Mucosa of rectum (tissue), 2 donors: ENCODE measurements at regions not wholly inside any gene's neighbourhood (a gene's known extent, or its start where the extent isn't known, plus 50 kb on each side); places are given as distances from the start of the nearest gene placed in this dataset.
A peak's percentile ranks its signal among the peaks of the same experiment; 100 is the strongest.

Experiments
- H3K27ac ChIP-seq, 2 donors: one replicate each; pipeline ENCODE4 v1.7.0; 2013; ENCODE audit warnings: inconsistent platforms in 2 of 2, low read depth in 2 of 2, low read length in 2 of 2
- H3K27me3 ChIP-seq, 2 donors: one replicate each; pipeline ENCODE4 v1.7.0; 2013; ENCODE audit warnings: low read length in 2 of 2; ENCODE audit not compliant: control insufficient read depth in 2 of 2, insufficient read depth in 2 of 2
- H3K36me3 ChIP-seq, 2 donors: one replicate each; pipeline ENCODE4 v1.7.0; 2013; ENCODE audit warnings: low read length in 2 of 2; ENCODE audit not compliant: control insufficient read depth in 2 of 2, insufficient read depth in 2 of 2
- H3K4me1 ChIP-seq, 2 donors: one replicate each; pipeline ENCODE4 v1.7.0; 2013; ENCODE audit warnings: low read length in 2 of 2, mild to moderate bottlenecking in 1 of 2; ENCODE audit not compliant: control insufficient read depth in 2 of 2, insufficient read depth in 2 of 2
- H3K4me3 ChIP-seq, 2 donors: one replicate each; pipeline ENCODE4 v1.7.0; 2013; ENCODE audit warnings: low read length in 2 of 2
- H3K9ac ChIP-seq, 2 donors: one replicate each; pipeline ENCODE4 v1.7.0; 2013; ENCODE audit warnings: low read length in 2 of 2, low read depth in 1 of 2, mild to moderate bottlenecking in 1 of 2
- H3K9me3 ChIP-seq, 2 donors: one replicate each; pipeline ENCODE4 v1.7.0; 2013; ENCODE audit warnings: low read length in 2 of 2; ENCODE audit not compliant: control insufficient read depth in 2 of 2
- donor health status: healthy.
- donor health status: Normal muscosa, but diverticular disease.

DNA sequence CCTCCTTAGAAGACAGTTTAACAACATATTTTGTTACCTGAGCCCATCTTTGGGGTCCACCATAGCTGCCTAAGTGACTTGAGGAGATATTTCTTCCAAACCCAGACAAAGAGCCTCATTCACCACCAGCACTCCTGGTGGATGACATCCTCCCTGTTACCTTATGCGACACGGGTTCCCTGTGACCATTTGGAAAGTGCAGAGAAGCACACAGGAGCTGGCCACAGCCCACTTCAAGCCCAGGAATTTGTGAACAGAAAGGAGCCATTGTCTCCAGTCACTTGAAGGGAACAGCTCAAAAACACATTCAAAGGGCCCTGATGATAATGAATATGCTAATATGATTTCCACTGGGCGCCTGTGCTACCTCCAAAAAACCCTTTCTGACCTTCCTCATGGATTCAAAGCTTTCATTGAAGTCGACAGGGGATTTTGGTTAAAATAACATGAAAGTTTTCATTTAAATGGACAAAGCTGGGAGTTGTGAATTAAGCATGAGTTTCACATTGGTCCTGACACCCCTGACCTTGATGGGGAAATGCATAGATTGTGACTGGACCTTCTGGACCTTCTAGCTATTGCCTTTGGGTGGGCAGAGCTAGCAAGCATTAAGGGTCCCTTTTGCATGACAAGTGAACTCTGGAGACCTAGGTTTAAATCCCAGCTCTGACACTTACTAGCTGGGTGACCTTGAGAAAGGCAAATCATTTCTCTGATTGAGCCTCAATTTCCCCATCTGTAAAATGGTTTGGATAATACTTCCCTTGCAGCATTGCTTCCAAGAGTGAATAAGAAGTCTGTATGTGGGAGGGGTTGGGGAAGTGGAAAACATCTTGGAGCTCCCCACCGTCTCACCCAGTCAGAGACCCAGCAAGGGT is 83.3 kb upstream of the SIRPA start:
- Histone ChIP-seq H3K36me3 (no peaks in the 10 kb centered on the region), H3K9me3 (no peaks in the 10 kb centered on the region), H3K9ac (no peak overlapping the region), H3K4me3 (no peak overlapping the region), H3K27me3 (no peaks in the 10 kb centered on the region), H3K27ac (peak overlapping the region; percentile 39 to 64), H3K4me1 (peaks cover 9 to 10% of the 10 kb centered on the region in 2 donors)

DNA sequence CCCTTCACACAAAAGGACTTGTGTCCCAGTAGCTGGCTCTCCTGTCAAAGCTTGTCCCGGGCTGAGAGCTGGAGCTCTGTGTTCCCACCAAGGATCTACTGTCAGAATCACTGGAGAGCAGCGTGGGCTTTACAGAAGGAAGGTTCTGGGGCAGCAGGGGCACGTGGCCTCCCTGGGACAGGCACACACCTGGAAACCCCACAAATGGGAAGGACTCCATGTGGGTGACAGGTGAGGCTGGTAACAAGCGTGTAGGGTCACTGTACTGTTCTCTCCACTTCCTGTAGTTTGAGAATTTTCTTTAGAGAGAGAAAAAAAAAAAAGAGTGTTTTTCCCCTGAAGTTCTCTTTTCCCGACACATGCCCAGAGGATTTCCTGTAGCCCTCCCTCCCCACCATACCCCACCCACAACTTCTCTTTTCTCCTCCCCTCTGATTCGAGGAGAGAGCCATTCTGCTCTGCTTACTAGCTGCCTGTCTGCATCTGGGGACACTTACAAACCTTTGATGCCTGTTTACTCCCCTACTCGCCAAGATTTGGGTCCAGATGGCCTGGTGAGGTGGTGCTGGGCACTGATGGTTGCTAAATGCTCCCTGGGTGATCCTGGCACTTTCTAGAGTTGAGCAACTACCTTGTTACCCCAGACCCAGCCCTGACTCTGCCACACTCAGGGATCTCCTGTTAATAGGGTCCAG is 84.1 kb upstream of the SIRPA start:
- Histone ChIP-seq H3K36me3 (no peaks in the 10 kb centered on the region), H3K4me1 (peaks cover 9 to 10% of the 10 kb centered on the region in 2 donors), H3K9ac (no peak overlapping the region), H3K27ac (peak overlapping the region; percentile 49 to 64), H3K9me3 (no peaks in the 10 kb centered on the region), H3K4me3 (no peak overlapping the region), H3K27me3 (no peaks in the 10 kb centered on the region)

DNA sequence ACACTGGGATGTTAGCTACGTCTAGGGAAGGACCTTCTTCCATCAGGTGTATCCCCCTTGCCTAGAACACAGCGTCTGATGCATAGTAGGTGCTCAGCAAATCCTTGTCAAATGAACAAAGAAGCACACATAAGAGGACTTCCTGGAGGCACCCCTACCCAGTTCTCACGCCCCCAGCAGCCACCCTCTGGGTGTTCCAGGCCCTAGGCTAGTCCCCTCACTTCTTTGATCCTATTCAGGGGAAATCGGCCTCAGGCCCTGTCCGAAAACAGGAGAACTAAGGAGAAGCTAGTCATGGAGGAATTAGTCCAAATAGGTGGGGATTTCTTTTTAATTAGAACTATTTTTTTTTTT is 84.7 kb upstream of the SIRPA start:
- no peak overlapping the region for H3K9ac ChIP-seq
- peak overlapping the region in 1 of 2 donors; percentile 49 for H3K27ac ChIP-seq
- peaks cover 9 to 10% of the 10 kb centered on the region in 2 donors for H3K4me1 ChIP-seq
- H3K27me3 ChIP-seq, result no peaks in the 10 kb centered on the region
- no peaks in the 10 kb centered on the region for H3K9me3 ChIP-seq
- H3K4me3 ChIP-seq, result no peak overlapping the region
- no peaks in the 10 kb centered on the region for H3K36me3 ChIP-seq

DNA sequence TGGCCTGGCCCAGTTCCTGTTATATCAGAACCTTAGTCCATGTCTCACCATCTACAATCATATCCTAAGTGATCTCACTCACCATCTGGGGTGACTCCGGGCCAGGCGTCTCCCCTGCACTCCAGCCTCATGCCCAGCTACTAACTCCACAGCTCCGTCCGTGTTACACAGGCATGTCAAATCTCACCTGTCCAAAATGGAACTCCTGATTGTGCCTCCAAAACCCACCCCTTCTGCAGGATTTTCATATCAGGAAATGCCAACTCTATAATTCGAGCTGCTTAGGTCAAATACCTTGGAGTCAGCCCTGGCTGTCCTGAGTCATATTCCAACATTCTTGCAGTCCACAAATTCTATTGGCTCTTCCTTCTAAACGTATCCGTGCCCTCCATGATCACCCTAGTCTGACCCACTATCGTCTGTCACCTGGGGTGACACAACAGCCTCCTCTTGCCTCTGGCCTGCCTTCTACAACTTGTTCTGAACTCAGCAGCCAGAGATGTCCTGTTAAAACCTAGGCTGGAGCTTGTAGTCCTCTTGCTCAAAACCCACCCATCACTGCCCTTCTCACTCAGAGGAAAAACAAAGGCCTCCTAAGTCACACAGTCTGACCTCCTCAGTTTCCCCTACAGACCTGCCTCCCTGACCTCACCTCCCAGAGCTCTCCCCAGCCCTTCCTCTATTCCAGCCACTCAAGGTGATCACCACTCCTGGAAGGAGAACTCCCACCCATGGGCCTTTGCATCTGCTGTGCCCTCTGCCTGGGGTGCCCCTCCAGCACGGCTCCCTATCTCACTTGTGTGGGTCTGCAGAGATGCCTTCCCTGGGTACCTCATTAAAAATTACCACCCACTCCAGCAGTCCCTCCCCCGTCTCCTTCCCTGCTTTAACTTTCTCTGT is 85.3 kb upstream of the SIRPA start:
- no peak overlapping the region for H3K9ac ChIP-seq
- H3K9me3 ChIP-seq, result no peaks in the 10 kb centered on the region
- no peak overlapping the region for H3K4me3 ChIP-seq
- H3K27ac ChIP-seq, result peak overlapping the region in 1 of 2 donors; percentile 12
- H3K27me3 ChIP-seq, result no peaks in the 10 kb centered on the region
- H3K36me3 ChIP-seq, result no peaks in the 10 kb centered on the region
- peaks cover 6 to 10% of the 10 kb centered on the region in 2 donors for H3K4me1 ChIP-seq

DNA sequence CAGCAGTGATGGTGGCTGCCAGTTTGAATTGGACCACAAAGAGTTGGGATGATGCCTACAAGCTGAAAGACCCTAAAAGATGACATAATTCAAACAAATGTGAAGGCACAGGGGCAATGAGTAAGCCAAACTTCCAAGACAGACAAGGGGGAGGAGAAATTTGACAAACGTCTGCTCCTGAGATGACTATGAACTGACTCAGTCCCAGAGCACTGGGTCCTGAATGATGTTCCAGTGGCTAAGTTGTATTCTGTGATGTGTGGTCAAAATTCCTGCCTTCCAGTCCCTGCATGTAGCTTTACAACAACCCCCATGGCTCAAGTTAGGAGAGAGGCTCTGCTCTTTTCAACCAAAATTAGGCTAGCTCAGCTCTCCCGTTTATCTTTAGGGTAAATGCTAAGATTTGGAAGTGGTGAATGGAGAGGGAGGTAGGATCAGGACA is 86.1 kb upstream of the SIRPA start:
- H3K4me1 ChIP-seq, result peaks cover 9 to 10% of the 10 kb centered on the region in 2 donors
- H3K27ac ChIP-seq, result no peak overlapping the region
- no peak overlapping the region for H3K9ac ChIP-seq

DNA sequence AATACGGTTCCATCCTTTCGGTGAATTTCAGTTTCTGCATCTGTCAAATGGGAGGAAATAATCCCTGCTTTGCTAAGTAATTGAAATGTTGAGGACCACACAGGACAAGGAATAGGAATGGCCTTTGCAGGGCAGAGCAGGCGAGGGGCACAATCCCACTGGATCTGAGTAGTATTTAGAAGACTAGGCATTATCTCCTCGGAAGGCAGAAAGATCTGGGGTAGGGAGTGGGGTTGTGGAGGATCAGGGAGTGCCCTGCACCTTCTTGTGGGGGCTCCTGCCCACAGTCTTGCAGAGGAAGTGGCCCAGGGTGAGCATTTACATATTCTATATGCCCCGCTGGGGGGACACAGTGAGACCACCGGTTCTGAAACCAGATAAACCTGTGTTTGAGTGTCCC is 87.1 kb upstream of the SIRPA start:
- Histone ChIP-seq H3K9me3 (no peaks in the 10 kb centered on the region), H3K27me3 (peaks cover 0 to 3% of the 10 kb centered on the region in 2 donors), H3K4me3 (no peak overlapping the region), H3K4me1 (peaks cover 9 to 12% of the 10 kb centered on the region in 2 donors), H3K27ac (no peak overlapping the region), H3K9ac (no peak overlapping the region), H3K36me3 (no peaks in the 10 kb centered on the region)

More for the DNA sequence above, 86.1 kb upstream of the SIRPA start:
- Histone ChIP-seq H3K36me3 (no peaks in the 10 kb centered on the region), H3K4me3 (no peak overlapping the region), H3K9me3 (no peaks in the 10 kb centered on the region), H3K27me3 (peaks cover 0 to 3% of the 10 kb centered on the region in 2 donors)

DNA sequence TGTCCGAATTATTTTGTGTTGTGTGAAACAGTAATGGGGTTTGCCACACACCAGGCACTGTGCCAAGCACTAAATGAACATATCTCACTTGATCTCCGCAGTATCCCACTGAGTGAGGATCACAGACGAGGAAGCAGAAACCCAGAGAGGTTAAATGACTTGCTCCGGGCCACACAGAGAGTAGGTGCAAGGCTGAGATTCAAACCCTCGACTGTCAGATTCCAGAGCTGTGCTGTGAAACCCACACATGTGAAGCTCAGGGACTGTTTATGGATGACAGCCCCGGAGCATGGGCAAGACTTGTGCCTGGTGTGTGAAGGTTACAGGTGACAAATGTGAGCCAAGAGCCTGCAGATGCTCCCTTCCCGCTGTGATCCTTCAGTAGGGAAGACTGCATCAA is 87.8 kb upstream of the SIRPA start:
- Histone ChIP-seq H3K9me3 (no peaks in the 10 kb centered on the region), H3K27me3 (peaks cover 2 to 3% of the 10 kb centered on the region in 2 donors), H3K27ac (no peak overlapping the region), H3K9ac (no peak overlapping the region), H3K4me1 (peaks cover 16 to 18% of the 10 kb centered on the region in 2 donors), H3K36me3 (no peaks in the 10 kb centered on the region), H3K4me3 (no peak overlapping the region)

DNA sequence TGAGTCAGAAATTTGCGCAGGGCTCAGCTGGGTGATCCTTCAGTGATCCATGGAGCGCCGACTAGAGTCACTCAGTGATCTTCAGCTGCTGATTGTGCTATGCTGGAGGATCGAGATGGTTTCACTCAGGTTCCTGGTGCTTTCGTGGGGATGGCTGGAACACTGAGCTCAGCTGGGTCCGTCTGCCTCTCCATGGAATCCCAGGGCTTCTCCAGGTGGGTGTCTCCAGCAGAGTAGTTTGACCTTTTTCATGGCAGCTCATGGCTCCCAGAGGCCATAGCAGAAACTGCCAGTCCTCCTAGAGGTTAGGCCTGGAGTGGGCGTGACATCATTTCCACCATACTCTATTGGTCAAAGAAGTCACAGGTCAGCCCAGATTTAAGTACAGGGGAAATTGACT is 88.8 kb upstream of the SIRPA start:
- Histone ChIP-seq H3K27me3 (peaks cover 2 to 3% of the 10 kb centered on the region in 2 donors), H3K36me3 (no peaks in the 10 kb centered on the region), H3K9me3 (no peaks in the 10 kb centered on the region), H3K9ac (no peak overlapping the region), H3K27ac (no peak overlapping the region), H3K4me1 (peaks cover 17 to 20% of the 10 kb centered on the region in 2 donors), H3K4me3 (no peak overlapping the region)

DNA sequence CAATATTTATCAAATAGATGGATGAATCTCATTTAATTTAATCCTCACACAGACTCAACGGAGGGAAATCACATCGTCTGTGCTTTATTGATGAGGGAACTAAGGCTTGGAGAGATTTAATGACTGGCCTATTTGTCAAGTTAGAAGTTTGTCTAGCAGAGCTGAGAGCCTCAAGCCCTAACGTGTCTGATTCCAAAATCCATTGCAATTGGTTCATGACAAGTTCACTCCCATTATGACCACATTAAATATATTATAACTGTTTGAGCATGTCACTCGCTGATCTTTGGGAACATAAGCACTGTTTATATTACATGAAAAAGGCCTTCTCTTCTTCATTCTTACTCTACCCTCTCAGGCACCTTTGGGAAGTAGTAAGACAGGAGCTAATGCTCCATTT is 89.4 kb upstream of the SIRPA start:
- Histone ChIP-seq H3K36me3 (no peaks in the 10 kb centered on the region), H3K4me3 (no peak overlapping the region), H3K27me3 (peaks cover 2 to 3% of the 10 kb centered on the region in 2 donors), H3K9ac (no peak overlapping the region), H3K4me1 (peaks cover 11 to 20% of the 10 kb centered on the region in 2 donors), H3K9me3 (no peaks in the 10 kb centered on the region), H3K27ac (no peak overlapping the region)
